IMR-90 (cell line): ENCODE measurements at regions not wholly inside any gene's neighbourhood (a gene's known extent, or its start where the extent isn't known, plus 50 kb on each side); places are given as distances from the start of the nearest gene placed in this dataset.

Source experiments
- ATAC-seq: fragments of 200-7000 bp; cut with Tn5 transposase; 2 replicates; pipeline ENCODE4 v1.9.1; 2020; ENCODE audit warnings: low read depth, mild to moderate bottlenecking, moderate library complexity
- BruUV-seq: library from RNA; stranded (reverse); fragments of 400-500 nt; replicated peaks from 2 replicates; lab custom pipeline; 2021; lab: Mats Ljungman, UMichigan
- CTCF ChIA-PET: fragments of 300-600 bp; formaldehyde crosslinking; extraction: SDS; loops from one replicate; lab custom pipeline; 2021; ENCODE audit warnings: antibody characterized with exemption; lab: Yijun Ruan, JAX
- POLR2A ChIA-PET: fragments of 300-600 bp; sonication (Branson Sonifier 250); formaldehyde crosslinking; loops from one replicate; lab custom pipeline; 2022; ENCODE audit warnings: antibody characterized with exemption; ENCODE audit not compliant: unreplicated experiment; lab: Charles Lee
- DNase-seq: peaks from one replicate; pipeline ENCODE4 v3.0.0; 2013
- H2AFZ ChIP-seq: replicated peaks from 2 replicates; pipeline ENCODE3; 2013; ENCODE audit warnings: low read length, mild to moderate bottlenecking; ENCODE audit not compliant: poor library complexity
- H2AK5ac ChIP-seq: 2 replicates; pipeline ENCODE4 v1.6.1; 2013; ENCODE audit warnings: low read depth, low read length, inconsistent platforms
- H2AK9ac ChIP-seq: replicated peaks from 2 replicates; pipeline ENCODE3; 2013; ENCODE audit warnings: mild to moderate bottlenecking, low read depth, low read length, moderate library complexity; ENCODE audit not compliant: poor library complexity
- H2BK120ac ChIP-seq: 2 replicates; pipeline ENCODE4 v1.6.1; 2013; ENCODE audit warnings: low read depth, low read length, inconsistent platforms
- H2BK15ac ChIP-seq: 3 replicates; pipeline ENCODE4 v1.6.1; 2013; ENCODE audit warnings: low read depth, low read length, inconsistent platforms
- H2BK20ac ChIP-seq: 2 replicates; pipeline ENCODE4 v1.6.1; 2013; ENCODE audit warnings: low read depth, mild to moderate bottlenecking, inconsistent platforms, low read length, moderate library complexity
- H2BK5ac ChIP-seq: 2 replicates; pipeline ENCODE4 v1.6.1; 2013; ENCODE audit warnings: mild to moderate bottlenecking, low read depth, low read length, inconsistent platforms; ENCODE audit not compliant: poor library complexity, severe bottlenecking
- H3K14ac ChIP-seq: replicated peaks from 2 replicates; pipeline ENCODE4 v1.6.1; 2013; ENCODE audit warnings: low read depth, low read length, inconsistent platforms
- H3K18ac ChIP-seq: 2 replicates; pipeline ENCODE4 v1.6.1; 2013; ENCODE audit warnings: low read depth, low read length, control low read depth
- H3K23ac ChIP-seq: 2 replicates; pipeline ENCODE4 v1.6.1; 2013; ENCODE audit warnings: low read depth, low read length, inconsistent platforms
- H3K27ac ChIP-seq: 2 replicates; pipeline ENCODE4 v1.5.1; 2013; ENCODE audit warnings: mild to moderate bottlenecking, control low read depth, low read length; ENCODE audit not compliant: insufficient read depth
- H3K27me3 ChIP-seq: 2 replicates; pipeline ENCODE4 v1.6.1; 2013; ENCODE audit warnings: low read length; ENCODE audit not compliant: control insufficient read depth, insufficient read depth
- H3K36me3 ChIP-seq: 2 replicates; pipeline ENCODE4 v1.6.1; 2013; ENCODE audit warnings: low read length, mixed read lengths; ENCODE audit not compliant: control insufficient read depth, insufficient read depth
- H3K4ac ChIP-seq: 2 replicates; pipeline ENCODE4 v1.6.1; 2013; ENCODE audit warnings: low read depth, low read length, inconsistent platforms
- H3K4me1 ChIP-seq: 2 replicates; pipeline ENCODE4 v1.6.1; 2013; ENCODE audit warnings: low read length, mixed read lengths; ENCODE audit not compliant: control insufficient read depth, insufficient read depth
- H3K4me2 ChIP-seq: 2 replicates; pipeline ENCODE4 v1.6.1; 2013; ENCODE audit warnings: low read depth, mild to moderate bottlenecking, control low read depth, low read length, moderate library complexity
- H3K4me3 ChIP-seq: 2 replicates; pipeline ENCODE4 v1.5.1; 2013; ENCODE audit warnings: low read depth, mild to moderate bottlenecking, control low read depth, low read length, moderate library complexity; ENCODE audit not compliant: insufficient read depth
- H3K56ac ChIP-seq: 2 replicates; pipeline ENCODE4 v1.6.1; 2013; ENCODE audit warnings: low read length, inconsistent platforms; ENCODE audit not compliant: insufficient read depth; ENCODE audit errors: extremely low read depth
- H3K79me1 ChIP-seq, 2 experiments: 2 replicates each; pipeline ENCODE4 v1.6.1; 2013; ENCODE audit warnings: low read length in 2 of 2, inconsistent platforms in 1 of 2, low read depth in 1 of 2
- H3K9ac ChIP-seq: 2 replicates; pipeline ENCODE4 v1.6.1; 2013; ENCODE audit warnings: low read depth, low read length, control low read depth
- H3K9me1 ChIP-seq: 2 replicates; pipeline ENCODE4 v1.6.1; 2013; ENCODE audit warnings: low read length, inconsistent platforms; ENCODE audit not compliant: insufficient read depth
- H3K9me3 ChIP-seq: 2 replicates; pipeline ENCODE4 v1.6.1; 2013; ENCODE audit warnings: low read length; ENCODE audit not compliant: control insufficient read depth, insufficient read depth
- H4K20me1 ChIP-seq: 2 replicates; pipeline ENCODE4 v1.6.1; 2013; ENCODE audit warnings: low read length, inconsistent platforms; ENCODE audit not compliant: insufficient read depth
- H4K5ac ChIP-seq: 2 replicates; pipeline ENCODE4 v1.6.1; 2013; ENCODE audit warnings: mild to moderate bottlenecking, low read depth, low read length, control low read depth
- H4K8ac ChIP-seq, 2 experiments: 2 replicates each; pipeline ENCODE4 v1.6.1; 2013; ENCODE audit warnings: low read depth in 2 of 2, low read length in 2 of 2, control low read depth in 1 of 2, inconsistent platforms in 1 of 2
- H4K91ac ChIP-seq: 2 replicates; pipeline ENCODE4 v1.6.1; 2013; ENCODE audit warnings: low read depth, low read length, inconsistent platforms; ENCODE audit not compliant: insufficient read depth
- BHLHE40 ChIP-seq: fragments of 150-350 bp; IDR thresholded peaks from 2 replicates; pipeline ENCODE4 v1.6.1; 2016; ENCODE audit warnings: mild to moderate bottlenecking, low read depth, low read length
- CEBPB ChIP-seq: IDR thresholded peaks from 2 replicates; pipeline ENCODE4 v1.6.1; 2012; ENCODE audit warnings: low read depth, low read length, improper control_type of control experiment
- CHD1 ChIP-seq: IDR thresholded peaks from 2 replicates; pipeline ENCODE4 v1.6.1; 2012; ENCODE audit warnings: low read depth, low read length, improper control_type of control experiment
- CTCF ChIP-seq: conservative IDR thresholded peaks from 2 replicates; pipeline ENCODE4 v1.5.1; 2012; ENCODE audit warnings: mild to moderate bottlenecking, low read depth, low read length, improper control_type of control experiment
- FOS ChIP-seq: fragments of 150-350 bp; IDR thresholded peaks from 2 replicates; pipeline ENCODE4 v1.6.1; 2016; ENCODE audit warnings: low read depth, low read length
- MAZ ChIP-seq: IDR thresholded peaks from 2 replicates; pipeline ENCODE4 v1.6.1; 2012; ENCODE audit warnings: low read depth, mild to moderate bottlenecking, low read length, improper control_type of control experiment, moderate library complexity, borderline replicate concordance
- POLR2A ChIP-seq: IDR thresholded peaks from 2 replicates; pipeline ENCODE4 v1.6.1; 2012; ENCODE audit warnings: mild to moderate bottlenecking, low read depth, low read length
- RAD21 ChIP-seq: IDR thresholded peaks from 2 replicates; pipeline ENCODE4 v1.6.1; 2012; ENCODE audit warnings: low read length, improper control_type of control experiment
- RCOR1 ChIP-seq: IDR thresholded peaks from 2 replicates; pipeline ENCODE4 v1.6.1; 2012; ENCODE audit warnings: mild to moderate bottlenecking, low read length, improper control_type of control experiment; ENCODE audit not compliant: insufficient replicate concordance
- RFX5 ChIP-seq: IDR thresholded peaks from 2 replicates; pipeline ENCODE4 v1.8.0; 2012; ENCODE audit warnings: low read depth, mild to moderate bottlenecking, low read length, moderate library complexity
- dilution Hi-C: fragments of 300-500 bp; cut with HindIII; formaldehyde crosslinking; loops from one replicate; pipeline ENCODE4 v1.14.3; 2018; ENCODE audit warnings: low sequenced_read_pairs; ENCODE audit not compliant: unreplicated experiment
- in situ Hi-C: fragments of 300-500 bp; cut with MboI; formaldehyde crosslinking; loops from 3 replicates; pipeline ENCODE4 v1.14.3; 2019; ENCODE audit warnings: low sequenced_read_pairs, inconsistent platforms, mixed read lengths
- intact Hi-C: fragments of 100-400 bp; cut with micrococcal nuclease; formaldehyde crosslinking; loops from 2 replicates; pipeline ENCODE4 v1.10.0; 2022
- TF ChIP-seq, protein P1 (sequence below): fragments of 150-350 bp; IDR thresholded peaks from 2 replicates; pipeline ENCODE4 v1.6.1; 2017; ENCODE audit warnings: mild to moderate bottlenecking, antibody characterized with exemption, low read length, low read depth

DNA sequence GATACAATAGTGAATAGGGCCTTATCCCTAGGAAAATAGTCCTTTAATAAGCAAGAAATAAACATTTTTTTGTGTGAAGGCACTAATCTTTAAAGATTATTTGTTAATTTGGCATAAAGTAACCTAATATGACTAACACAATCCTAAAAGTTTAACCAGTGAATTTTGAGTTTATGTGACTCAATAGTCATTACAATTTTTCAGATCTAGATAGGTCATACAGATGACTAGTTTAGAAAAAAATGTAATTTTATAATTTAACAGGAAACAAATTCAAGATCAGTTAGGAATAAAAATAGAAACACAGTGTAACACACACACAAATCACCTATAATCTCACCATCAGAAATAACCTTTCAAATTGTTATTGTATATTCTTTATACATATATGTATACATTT is 620.7 kb upstream of the ALCAM start:
- Histone ChIP-seq H4K5ac (no peak overlapping the region), H3K18ac (no peak overlapping the region), H4K91ac (no peak overlapping the region), H3K79me1 (no peaks in the 10 kb centered on the region), H2BK120ac (no peak overlapping the region), H3K9me3 (no peaks in the 10 kb centered on the region), H4K8ac (no peak overlapping the region), H2BK15ac (no peak overlapping the region), H3K9ac (no peak overlapping the region), H2AK5ac (no peak overlapping the region), H3K4me3 (no peak overlapping the region), H3K9me1 (no peaks in the 10 kb centered on the region; the same call in 1 of the 2 replicates), H3K4me1 (no peaks in the 10 kb centered on the region), H3K36me3 (no peaks in the 10 kb centered on the region), H2BK20ac (no peak overlapping the region), H2AFZ (no peak overlapping the region), H2AK9ac (no peak overlapping the region), H3K27ac (no peak overlapping the region), H3K4ac (no peak overlapping the region), H3K4me2 (no peak overlapping the region), H3K27me3 (no peaks in the 10 kb centered on the region), H2BK5ac (no peak overlapping the region), H4K20me1 (no peaks in the 10 kb centered on the region), H3K14ac (no peak overlapping the region), H3K56ac (no peak overlapping the region), H3K23ac (no peak overlapping the region)
- peak; percentile 35; the same call in 1 of the 2 replicates for ATAC-seq
- no TSS peak for BruUV-seq
- ChIA-PET CTCF (no interaction called here), POLR2A (no interaction called here)
- intact Hi-C loops, result no loop called here
- in situ Hi-C loops, result no loop called here
- TF ChIP-seq CHD1 (no peak), POLR2A (no peak), RAD21 (no peak), RFX5 (no peak), CTCF (no peak), MAZ (no peak), CEBPB (no peak), RCOR1 (no peak), FOS (no peak), BHLHE40 (no peak)
- TF ChIP-seq, protein P1, sequence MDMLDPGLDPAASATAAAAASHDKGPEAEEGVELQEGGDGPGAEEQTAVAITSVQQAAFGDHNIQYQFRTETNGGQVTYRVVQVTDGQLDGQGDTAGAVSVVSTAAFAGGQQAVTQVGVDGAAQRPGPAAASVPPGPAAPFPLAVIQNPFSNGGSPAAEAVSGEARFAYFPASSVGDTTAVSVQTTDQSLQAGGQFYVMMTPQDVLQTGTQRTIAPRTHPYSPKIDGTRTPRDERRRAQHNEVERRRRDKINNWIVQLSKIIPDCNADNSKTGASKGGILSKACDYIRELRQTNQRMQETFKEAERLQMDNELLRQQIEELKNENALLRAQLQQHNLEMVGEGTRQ, result no peak
- DNase-seq, result peak; percentile 48
- dilution Hi-C loops, result no loop called here
